ENCODE measurements at regions not wholly inside any gene's neighbourhood (a gene's known extent, or its start where the extent isn't known, plus 50 kb on each side); places are given as distances from the start of the nearest gene placed in this dataset.

GRCh38 chr5:118722122-118723020, 266.0 kb downstream of the DTWD2 start:
- DNase-seq = no peak
- TF ChIP-seq CTCF (IDR thresholded peaks at IDR 0.05) (no peak), POLR2AphosphoS5 (IDR thresholded peaks at IDR 0.05) (no peak), POLR2A (IDR thresholded peaks at IDR 0.05) (no peak), EP300 (IDR thresholded peaks at IDR 0.05) (no peak)
- intact Hi-C loops (cut with DNase I; ENCODE audit: low total_unique reads) = no loop called here
- H3K4me3 ChIP-seq = no peak overlapping the region
- no peaks in the 10 kb centered on the region for H3K27me3 ChIP-seq
- 78 to 90% (median 81%) methylated on average over 7 of the region's 7 CpGs for WGBS, 5 donors
- peaks cover 0 to 4% (median 0%) of the 10 kb centered on the region in 4 donors for H3K9me3 ChIP-seq
- H3K36me3 ChIP-seq = no peaks in the 10 kb centered on the region
- no peaks in the 10 kb centered on the region for H3K4me1 ChIP-seq
- no peak overlapping the region for H3K27ac ChIP-seq

- H3K27ac ChIP-seq = no peak overlapping the region
- peaks cover 0 to 26% (median 8%) of the 10 kb centered on the region in 4 donors for H3K9me3 ChIP-seq
- no peaks in the 10 kb centered on the region for H3K36me3 ChIP-seq
- DNase-seq = no peak
- no peak for TF ChIP-seq POLR2A (IDR thresholded peaks at IDR 0.05)
- TF ChIP-seq CTCF (IDR thresholded peaks at IDR 0.05) = no peak
- no peak for TF ChIP-seq POLR2AphosphoS5 (IDR thresholded peaks at IDR 0.05)
- TF ChIP-seq EP300 (IDR thresholded peaks at IDR 0.05) = no peak
- intact Hi-C loops (cut with DNase I; ENCODE audit: low total_unique reads) = no loop called here
- no peaks in the 10 kb centered on the region for H3K27me3 ChIP-seq
- H3K4me3 ChIP-seq = no peak overlapping the region
- 83 to 93% (median 91%) methylated on average over 1 of the region's 1 CpG for WGBS, 5 donors
- H3K4me1 ChIP-seq = no peaks in the 10 kb centered on the region
Observed at GRCh38 chr5:118711727-118712126, 276.6 kb downstream of the DTWD2 start.

- Histone ChIP-seq H3K36me3 (no peaks in the 10 kb centered on the region), H3K27me3 (no peaks in the 10 kb centered on the region), H3K27ac (no peak overlapping the region), H3K9me3 (peaks cover 0 to 29% (median 16%) of the 10 kb centered on the region in 4 donors), H3K4me3 (no peak overlapping the region), H3K4me1 (no peaks in the 10 kb centered on the region)
- DNase-seq = no peak
- intact Hi-C loops (cut with DNase I; ENCODE audit: low total_unique reads) = no loop called here
- 71 to 80% (median 77%) methylated on average over 4 of the region's 4 CpGs for WGBS, 5 donors
- TF ChIP-seq POLR2AphosphoS5 (IDR thresholded peaks at IDR 0.05) (no peak), POLR2A (IDR thresholded peaks at IDR 0.05) (no peak), CTCF (IDR thresholded peaks at IDR 0.05) (no peak), EP300 (IDR thresholded peaks at IDR 0.05) (no peak)
Observed at GRCh38 chr5:118705959-118706667, 282.2 kb downstream of the DTWD2 start.

- Histone ChIP-seq H3K27me3 (no peaks in the 10 kb centered on the region), H3K4me3 (no peak overlapping the region), H3K27ac (no peak overlapping the region), H3K4me1 (no peaks in the 10 kb centered on the region), H3K9me3 (peaks cover 0 to 28% (median 16%) of the 10 kb centered on the region in 4 donors), H3K36me3 (no peaks in the 10 kb centered on the region)
- WGBS, 5 donors = 78 to 88% (median 86%) methylated on average over 2 of the region's 2 CpGs
- no peak for DNase-seq
- intact Hi-C loops (cut with DNase I; ENCODE audit: low total_unique reads) = no loop called here
- TF ChIP-seq POLR2A (IDR thresholded peaks at IDR 0.05) (no peak), EP300 (IDR thresholded peaks at IDR 0.05) (no peak), POLR2AphosphoS5 (IDR thresholded peaks at IDR 0.05) (no peak), CTCF (IDR thresholded peaks at IDR 0.05) (no peak)
Observed at GRCh38 chr5:118703241-118703640, 285.1 kb downstream of the DTWD2 start.
